GM18951 (cell line): ENCODE measurements at regions not wholly inside any gene's neighbourhood (a gene's known extent, or its start where the extent isn't known, plus 50 kb on each side); places are given as distances from the start of the nearest gene placed in this dataset.

Experiments used
- POLR2A ChIP-seq: IDR thresholded peaks from 4 replicates; pipeline ENCODE4 v1.6.1; 2011; ENCODE audit warnings: mild to moderate bottlenecking; ENCODE audit not compliant: insufficient read length, insufficient read depth; ENCODE audit errors: extremely low read depth
- in situ Hi-C: fragments of 300-500 bp; cut with MboI; formaldehyde crosslinking; loops from one replicate; pipeline ENCODE4 v1.12.0; 2022; ENCODE audit warnings: low sequenced_read_pairs, mixed read lengths, inconsistent platforms; ENCODE audit not compliant: unreplicated experiment

DNA sequence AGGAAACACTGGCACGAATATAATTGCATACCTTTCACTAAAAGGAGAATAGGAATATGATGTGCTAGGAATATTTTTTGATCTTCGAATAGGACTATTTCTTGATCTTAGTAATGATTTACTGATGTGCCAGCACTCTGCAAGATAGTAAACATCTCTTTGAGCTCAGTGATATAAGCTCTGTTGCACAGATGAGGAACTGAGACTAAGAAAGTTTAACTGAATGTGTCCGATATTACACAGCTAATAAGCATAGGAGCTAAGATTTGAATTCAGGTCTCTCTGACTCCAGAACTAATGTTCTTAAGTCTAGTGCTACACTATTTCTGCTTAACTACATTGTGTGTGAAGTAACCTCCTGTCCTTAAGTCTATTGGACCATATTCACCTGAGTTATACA lies 98.4 kb upstream of the PTPRZ1 start:
- in situ Hi-C loops: no loop called here
- no peak for TF ChIP-seq POLR2A

DNA sequence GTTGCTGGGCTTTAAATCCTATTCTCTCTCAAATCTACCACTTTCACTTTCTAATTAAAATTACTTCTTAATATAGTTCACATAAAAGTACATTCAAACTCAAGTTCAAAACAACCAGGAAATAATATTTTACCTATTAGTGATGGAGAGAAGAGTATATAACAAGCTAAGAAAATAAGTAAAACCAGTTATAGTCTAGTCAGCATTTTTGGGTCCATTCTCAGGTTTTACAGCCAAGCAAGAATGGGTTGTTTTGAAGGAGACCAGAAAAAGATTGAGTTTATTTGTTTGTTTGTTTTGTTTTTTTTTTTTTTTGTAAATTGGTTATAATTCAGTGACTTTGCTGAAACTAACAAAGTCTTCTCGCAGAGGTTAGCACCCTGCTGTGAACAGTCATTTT lies 106.3 kb upstream of the PTPRZ1 start:
- in situ Hi-C loops: no loop called here

DNA sequence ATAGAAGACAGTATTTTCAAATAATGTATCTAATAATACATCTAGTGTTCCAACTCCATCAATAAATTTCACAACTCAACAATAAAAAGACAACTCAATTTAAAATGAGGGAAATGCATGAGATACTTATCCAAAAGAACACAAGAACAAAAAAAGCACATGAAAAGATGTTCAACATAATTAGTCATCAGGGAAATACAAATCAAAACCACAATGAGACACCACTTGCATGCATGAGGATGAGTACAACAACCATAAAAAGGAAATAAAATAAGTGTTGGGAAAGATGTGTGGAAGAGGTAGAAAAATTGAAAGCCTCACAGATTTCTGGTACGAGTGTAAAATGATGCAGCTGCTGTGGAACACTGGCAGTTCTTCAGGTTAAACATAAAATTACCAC lies 111.6 kb upstream of the PTPRZ1 start:
- TF ChIP-seq POLR2A: no peak

More for the DNA sequence above, 106.3 kb upstream of the PTPRZ1 start:
- no peak for TF ChIP-seq POLR2A

DNA sequence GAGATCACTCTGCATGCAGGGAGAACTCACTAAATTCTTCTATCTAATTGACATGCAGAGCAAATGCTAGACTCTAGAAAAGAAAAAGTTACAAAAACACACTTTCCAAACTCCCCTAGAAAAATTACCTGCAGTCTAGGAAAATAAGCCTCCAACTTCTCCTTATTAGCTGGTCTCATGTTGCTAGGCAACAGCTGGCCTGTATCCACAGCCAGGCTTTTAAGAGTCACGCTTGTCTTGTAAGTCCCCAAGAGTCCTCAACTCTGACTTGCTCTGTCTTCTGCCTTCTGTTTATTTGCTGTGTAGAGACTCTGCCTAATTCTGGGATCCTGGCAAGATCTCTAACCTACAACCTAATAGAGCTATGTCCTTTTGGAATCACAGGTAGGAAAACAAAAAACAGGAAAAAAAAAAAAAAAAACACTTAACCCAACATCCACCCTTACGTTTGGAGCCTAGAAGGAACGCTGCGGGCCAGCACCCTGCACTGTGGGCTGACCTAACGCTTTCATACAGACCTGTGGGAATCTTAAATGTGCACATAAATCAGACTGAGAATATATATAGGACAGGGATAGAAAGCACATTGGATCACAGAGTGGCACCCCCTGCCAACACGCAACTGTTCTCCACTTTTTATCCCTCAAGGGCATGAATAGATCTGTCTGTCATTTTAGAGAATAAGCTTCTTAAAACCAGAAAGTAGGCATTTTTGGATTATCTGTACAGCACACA lies 117.0 kb upstream of the PTPRZ1 start:
- in situ Hi-C loops: no loop called here

More for the DNA sequence above, 111.6 kb upstream of the PTPRZ1 start:
- in situ Hi-C loops: no loop called here

DNA sequence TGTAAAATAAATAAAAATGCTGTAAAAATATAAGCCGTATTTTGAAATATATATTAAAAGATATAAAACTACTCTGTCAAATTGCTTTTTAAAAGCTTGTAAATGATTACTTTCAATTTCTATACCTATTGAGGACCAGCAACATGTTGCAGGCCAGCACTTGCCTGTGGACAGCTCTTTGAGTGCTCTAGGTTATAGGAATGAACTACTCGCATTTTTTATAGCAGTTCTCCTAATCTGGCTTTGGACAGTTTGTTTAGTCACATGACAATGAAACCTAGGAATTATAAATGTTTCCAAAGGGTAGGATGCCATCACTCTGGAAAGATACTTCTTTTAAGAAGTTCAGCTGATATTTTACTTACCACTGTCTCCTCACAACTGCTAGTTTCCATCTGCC lies 117.7 kb upstream of the PTPRZ1 start:
- in situ Hi-C loops: no loop called here
- TF ChIP-seq POLR2A: no peak

More for the DNA sequence above, 117.0 kb upstream of the PTPRZ1 start:
- no peak for TF ChIP-seq POLR2A

DNA sequence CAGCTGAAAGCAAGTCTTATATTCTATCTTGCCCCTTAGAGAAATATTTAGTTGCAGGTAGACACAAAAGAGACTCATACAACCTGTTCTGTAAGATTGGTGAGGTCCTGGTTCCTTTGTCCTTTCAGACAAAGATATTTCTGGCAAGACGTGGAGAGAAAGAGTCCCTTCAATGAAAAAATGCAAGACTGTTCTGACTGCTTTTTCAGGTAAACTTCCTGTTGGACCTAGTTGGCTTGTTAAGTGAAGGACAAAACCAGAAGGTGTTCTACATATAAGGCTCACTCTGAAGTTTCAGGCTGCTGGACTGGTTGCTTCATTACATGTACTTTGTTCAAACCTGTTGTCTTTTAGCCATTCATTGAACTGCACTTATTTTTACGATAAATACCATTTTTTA lies 119.0 kb upstream of the PTPRZ1 start:
- in situ Hi-C loops: no loop called here

DNA sequence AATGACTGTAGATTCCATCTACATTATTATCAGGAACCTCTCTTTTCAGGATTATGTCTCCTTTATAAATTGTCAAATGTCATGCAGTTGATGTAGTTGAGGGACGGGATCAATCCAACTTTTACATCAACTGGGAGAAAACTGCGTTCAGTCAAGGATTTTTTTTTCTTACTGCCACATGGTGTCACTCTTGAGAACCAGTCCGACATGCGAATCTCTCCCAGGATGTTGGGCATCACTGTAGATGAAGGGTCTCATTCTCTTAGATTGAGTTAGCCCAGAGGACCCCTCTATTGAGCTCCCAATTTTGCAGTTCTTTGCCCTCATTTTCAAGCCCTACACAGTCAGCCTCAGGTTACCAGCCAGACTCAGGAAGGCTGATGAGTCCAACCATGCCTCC lies 120.3 kb upstream of the PTPRZ1 start:
- in situ Hi-C loops: no loop called here
- TF ChIP-seq POLR2A: no peak

More for the DNA sequence above, 119.0 kb upstream of the PTPRZ1 start:
- TF ChIP-seq POLR2A: no peak

DNA sequence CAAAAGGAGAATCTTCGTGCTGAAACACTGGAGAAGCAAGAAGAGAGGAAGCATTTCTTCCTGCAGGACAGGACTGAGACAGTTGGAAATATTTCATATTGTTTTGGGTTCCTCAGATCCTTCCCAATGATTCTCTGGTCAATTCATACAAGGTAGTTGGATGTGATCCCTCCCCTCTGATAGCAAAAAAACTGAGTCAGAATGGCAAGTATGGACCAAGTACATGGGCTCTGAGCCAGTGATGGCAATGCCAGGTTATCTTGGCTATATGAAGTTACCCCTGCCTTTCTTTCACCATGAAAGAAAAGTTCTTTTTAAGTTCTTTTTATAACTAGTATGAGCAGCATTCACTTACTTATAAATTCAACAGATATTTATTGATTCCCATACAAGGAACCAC lies 124.4 kb upstream of the PTPRZ1 start:
- in situ Hi-C loops: no loop called here
- no peak for TF ChIP-seq POLR2A

DNA sequence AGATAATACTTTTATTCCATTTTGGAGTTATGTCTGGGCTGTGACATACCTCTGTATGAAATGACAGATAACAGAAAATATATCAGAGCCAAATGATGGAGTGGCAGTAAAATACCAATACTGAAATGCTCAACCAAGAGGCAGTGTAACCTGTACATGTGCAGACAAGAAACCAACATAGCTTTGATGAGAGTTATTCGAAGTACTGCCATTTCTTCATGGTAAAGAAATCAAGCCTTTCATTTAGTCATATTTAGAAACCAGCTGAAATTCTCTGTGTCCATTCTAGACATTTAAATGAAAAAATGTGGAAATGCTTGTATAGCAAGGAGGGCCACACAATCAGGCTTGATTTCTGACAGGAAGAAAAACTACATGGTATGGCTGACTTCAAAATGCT lies 127.1 kb upstream of the PTPRZ1 start:
- TF ChIP-seq POLR2A: no peak
- in situ Hi-C loops: no loop called here

DNA sequence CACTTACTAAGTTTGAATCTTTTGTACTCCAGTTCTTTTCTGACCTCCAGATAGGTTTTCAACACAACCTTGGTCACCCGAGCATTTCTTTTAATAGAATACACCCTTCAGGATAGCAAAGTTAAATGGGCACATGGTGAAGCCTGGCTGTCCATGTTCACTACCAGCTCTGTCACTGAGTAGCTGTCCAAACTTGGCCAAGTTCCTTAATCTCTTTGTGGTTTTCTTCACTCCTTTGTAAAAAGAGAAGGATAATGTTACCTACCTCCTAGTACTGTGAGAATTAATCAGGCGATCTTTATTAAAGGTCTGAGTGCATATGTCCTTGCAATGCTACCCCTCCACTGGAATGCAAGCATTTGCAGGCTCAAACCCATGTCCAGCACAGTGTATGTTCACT lies 128.1 kb upstream of the PTPRZ1 start:
- in situ Hi-C loops: no loop called here
- no peak for TF ChIP-seq POLR2A

DNA sequence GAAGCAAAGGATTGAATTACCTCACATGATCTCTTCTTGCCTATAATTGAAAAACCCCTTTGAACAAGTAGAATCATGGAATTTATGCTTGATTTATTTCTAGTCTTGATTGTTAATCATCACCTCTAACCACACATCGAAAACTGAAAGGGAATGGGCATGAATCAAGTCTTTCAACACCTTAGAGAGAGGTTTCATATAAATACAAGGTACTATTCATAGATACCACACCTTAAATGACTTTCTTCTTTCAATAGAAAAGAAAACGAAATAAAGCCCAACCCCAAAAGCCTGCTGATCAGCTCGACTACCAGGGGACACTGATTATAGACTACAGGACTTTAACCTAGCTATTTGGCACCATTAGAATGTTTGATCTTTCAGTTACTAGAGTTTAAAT lies 128.6 kb upstream of the PTPRZ1 start:
- in situ Hi-C loops: no loop called here
- TF ChIP-seq POLR2A: no peak

DNA sequence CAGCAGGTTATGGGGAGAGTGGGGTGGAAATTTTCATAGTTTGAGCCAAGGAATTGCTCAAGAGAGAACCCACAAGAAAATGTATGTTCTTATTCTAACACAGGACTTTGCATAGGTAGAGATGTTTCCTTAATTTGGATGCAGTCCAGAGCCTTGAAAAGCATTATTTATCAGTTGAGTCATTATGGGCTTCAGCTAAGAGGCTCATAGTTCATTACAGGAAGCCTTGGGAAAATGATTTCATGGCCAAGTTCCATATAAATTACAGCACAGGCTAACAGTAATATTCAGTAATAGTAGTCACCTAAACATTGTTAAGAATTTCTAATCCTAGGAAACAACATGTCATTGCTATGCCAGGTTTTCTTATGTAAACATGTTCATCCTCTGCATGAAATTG lies 131.1 kb upstream of the PTPRZ1 start:
- in situ Hi-C loops: no loop called here
- TF ChIP-seq POLR2A: no peak

DNA sequence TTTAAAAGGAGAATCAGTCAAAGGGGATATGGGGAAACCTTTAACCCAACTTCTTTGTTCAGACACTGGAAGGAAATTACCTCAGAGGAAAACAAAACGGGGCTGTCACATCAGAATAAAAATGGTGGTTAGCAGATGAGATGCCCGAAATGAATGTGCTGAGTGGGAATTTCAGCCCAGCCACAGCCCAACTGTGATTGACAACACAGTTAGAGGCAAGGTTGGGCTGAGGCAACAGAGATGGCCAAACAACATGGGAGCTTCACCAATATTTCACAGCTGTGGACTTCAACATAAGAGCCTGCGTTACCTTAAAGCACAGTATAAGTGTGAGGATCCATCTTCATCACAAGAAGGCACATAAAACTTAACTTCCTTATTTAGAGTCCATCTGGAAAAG lies 133.5 kb upstream of the PTPRZ1 start:
- in situ Hi-C loops: no loop called here
- no peak for TF ChIP-seq POLR2A

DNA sequence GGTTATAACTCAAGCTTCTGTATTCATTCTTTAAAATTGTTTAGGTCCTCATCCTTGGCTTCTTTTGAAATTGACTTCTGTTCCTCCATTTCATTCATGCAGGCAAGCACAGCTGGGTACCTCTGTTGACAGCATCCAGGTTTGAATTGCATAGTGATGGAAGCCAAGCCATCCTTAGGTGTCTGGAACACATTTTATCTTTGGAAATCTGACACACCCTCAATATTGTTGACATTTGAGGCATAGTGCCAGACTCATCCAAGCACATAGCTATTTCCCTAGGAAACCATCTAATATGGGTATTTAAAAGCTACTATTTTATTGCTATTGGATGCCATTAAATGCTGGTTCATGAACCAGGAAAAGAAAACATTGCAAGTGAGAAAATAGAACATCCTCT lies 142.1 kb upstream of the PTPRZ1 start:
- no peak for TF ChIP-seq POLR2A
- in situ Hi-C loops: no loop called here
